HG03521 (cell line): ENCODE measurements at regions not wholly inside any gene's neighbourhood (a gene's known extent, or its start where the extent isn't known, plus 50 kb on each side); places are given as distances from the start of the nearest gene placed in this dataset.
"Not testable (repeated sequence)": the region's sequence is repeated elsewhere in the genome, so short reads cannot be mapped to it uniquely, and the experiment has no call there.

Experiments used
- ATAC-seq: cut with Tn5 transposase; IDR thresholded peaks from one replicate; pipeline ENCODE4 v1.9.1; 2021; ENCODE audit warnings: mild to moderate bottlenecking, moderate library complexity; ENCODE audit not compliant: unreplicated experiment

- no peak for ATAC-seq
Observed at GRCh38 chr4:12957108-12957507, 527.0 kb downstream of the RAB28 start.

GRCh38 chr4:12956026-12956425, 528.1 kb downstream of the RAB28 start:
- no peak for ATAC-seq

- no peak for ATAC-seq
Observed at GRCh38 chr4:12949719-12950490, 534.2 kb downstream of the RAB28 start.

- no peak for ATAC-seq
Observed at GRCh38 chr4:12943069-12943468, 541.1 kb downstream of the RAB28 start.

- no peak for ATAC-seq
Observed at GRCh38 chr4:12933760-12934221, 550.3 kb downstream of the RAB28 start.

- ATAC-seq = no peak
Observed at GRCh38 chr4:12932203-12932788, 551.8 kb downstream of the RAB28 start.

GRCh38 chr4:12929784-12930183, 554.4 kb downstream of the RAB28 start:
- ATAC-seq = no peak

- no peak for ATAC-seq
Observed at GRCh38 chr4:12928751-12929150, 555.4 kb downstream of the RAB28 start.

- no peak for ATAC-seq
Observed at GRCh38 chr4:12926189-12927066, 557.7 kb downstream of the RAB28 start.

- no peak for ATAC-seq
Observed at GRCh38 chr4:12924728-12925320, 559.3 kb downstream of the RAB28 start.

GRCh38 chr4:12924253-12924652, 559.9 kb downstream of the RAB28 start:
- no peak for ATAC-seq

GRCh38 chr4:12912896-12913418, 571.2 kb downstream of the RAB28 start:
- ATAC-seq = no peak

GRCh38 chr4:12911750-12912358, 572.3 kb downstream of the RAB28 start:
- no peak for ATAC-seq

- ATAC-seq = not testable (repeated sequence)
Observed at GRCh38 chr4:12903640-12904039, 580.5 kb downstream of the RAB28 start.

- no peak for ATAC-seq
Observed at GRCh38 chr4:12902735-12903134, 581.4 kb downstream of the RAB28 start.

GRCh38 chr4:12897954-12898353, 586.2 kb downstream of the RAB28 start:
- no peak for ATAC-seq

- no peak for ATAC-seq
Observed at GRCh38 chr4:12894062-12894461, 590.1 kb downstream of the RAB28 start.

- ATAC-seq = no peak
Observed at GRCh38 chr4:12889054-12889453, 595.1 kb downstream of the RAB28 start.

GRCh38 chr4:12884846-12885796, 599.0 kb downstream of the RAB28 start:
- no peak for ATAC-seq
